ENCODE measurements at regions not wholly inside any gene's neighbourhood (a gene's known extent, or its start where the extent isn't known, plus 50 kb on each side); places are given as distances from the start of the nearest gene placed in this dataset.

- TF ChIP-seq CTCF (IDR thresholded peaks at IDR 0.05) (no peak), POLR2A (IDR thresholded peaks at IDR 0.05) (no peak)
These were observed 211.5 kb downstream of the BCOR start for GRCh38 chrX:39886282-39886681.
